GM10266 (cell line): ENCODE measurements at regions not wholly inside any gene's neighbourhood (a gene's known extent, or its start where the extent isn't known, plus 50 kb on each side); places are given as distances from the start of the nearest gene placed in this dataset.

Experiments used
- DNase-seq: peaks from one replicate; pipeline ENCODE4 v3.0.0; 2012; ENCODE audit errors: extremely low spot score
- CTCF ChIP-seq: IDR thresholded peaks from 2 replicates; pipeline ENCODE4 v1.5.1; 2012; ENCODE audit warnings: mild to moderate bottlenecking, low read depth; ENCODE audit not compliant: control insufficient read depth, insufficient read depth; ENCODE audit errors: missing control alignments

GRCh38 chr1:172753964-172754363 lies 95.1 kb downstream of the FASLG start:
- DNase-seq: no peak
- no peak for TF ChIP-seq CTCF

- no peak for DNase-seq
These were observed 95.7 kb downstream of the FASLG start for GRCh38 chr1:172754609-172755008.

GRCh38 chr1:172755099-172755498 lies 96.2 kb downstream of the FASLG start:
- DNase-seq: no peak
- TF ChIP-seq CTCF: no peak

More at GRCh38 chr1:172754609-172755008, 95.7 kb downstream of the FASLG start:
- no peak for TF ChIP-seq CTCF

GRCh38 chr1:172756024-172756423 lies 97.1 kb downstream of the FASLG start:
- TF ChIP-seq CTCF: no peak
- DNase-seq: no peak

GRCh38 chr1:172758259-172758658 lies 99.4 kb downstream of the FASLG start:
- DNase-seq: no peak
- no peak for TF ChIP-seq CTCF

- no peak for DNase-seq
- no peak for TF ChIP-seq CTCF
These were observed 101.2 kb downstream of the FASLG start for GRCh38 chr1:172760121-172760520.

- no peak for DNase-seq
These were observed 102.9 kb downstream of the FASLG start for GRCh38 chr1:172761581-172762486.

More at GRCh38 chr1:172761581-172762486, 102.9 kb downstream of the FASLG start:
- TF ChIP-seq CTCF: no peak
